Left lung (tissue), 4 donors: ENCODE measurements at regions not wholly inside any gene's neighbourhood (a gene's known extent, or its start where the extent isn't known, plus 50 kb on each side); places are given as distances from the start of the nearest gene placed in this dataset.

Experiments used
- ATAC-seq: fragments of 200-7000 bp; cut with Tn5 transposase; one replicate; pipeline ENCODE4 v1.9.1; 2020; ENCODE audit warnings: moderate library complexity
- DNase-seq, 4 donors: peaks; one replicate each; pipeline ENCODE4 v3.0.0-alpha.2; 2013 to 2020
- H3K27ac ChIP-seq, 2 donors: fragments of 200-600 bp; sonication (generic) in 1 of 2; one replicate each; pipeline versions ENCODE4 v1.5.0 to v1.8.0; 2020 to 2021
- H3K27me3 ChIP-seq, 2 donors: fragments of 200-600 bp; sonication (generic) in 1 of 2; one replicate each; pipeline versions ENCODE4 v1.5.0 to v1.8.0; 2020 to 2021
- H3K36me3 ChIP-seq, 2 donors: fragments of 200-600 bp; sonication (generic) in 1 of 2; one replicate each; pipeline versions ENCODE4 v1.5.0 to v1.8.0; 2020 to 2021
- H3K4me1 ChIP-seq, 2 donors: fragments of 200-600 bp; one replicate each; pipeline ENCODE4 v1.8.0; 2021
- H3K4me3 ChIP-seq, 2 donors: fragments of 200-600 bp; sonication (generic) in 1 of 2; one replicate each; pipeline versions ENCODE4 v1.5.0 to v1.8.0; 2020 to 2021; ENCODE audit warnings: mild to moderate bottlenecking in 1 of 2
- H3K9me3 ChIP-seq, 2 donors: fragments of 200-600 bp; sonication (generic) in 1 of 2; one replicate each; pipeline versions ENCODE4 v1.5.0 to v1.8.0; 2020 to 2021
- CTCF ChIP-seq, 2 donors: fragments of 200-600 bp; sonication (generic) in 1 of 2; IDR thresholded peaks; one replicate each; pipeline versions ENCODE4 v1.5.0 to v1.8.0; 2021; ENCODE audit warnings: antibody characterized with exemption in 2 of 2
- intact Hi-C, 2 donors: fragments of 100-400 bp; cut with DNase I; formaldehyde crosslinking; loops; one replicate each; pipeline versions ENCODE4 v1.11.2 to v1.14.2; 2022
- donor health status: DM: no; HTN: yes; CAD: no.
- donor health status: DM: no; HTN: no; CAD: no.

GRCh38 chr15:81947548-81947947, 98.3 kb downstream of the MEX3B start:
- Histone ChIP-seq H3K36me3 (no peaks in the 10 kb centered on the region), H3K27ac (no peak overlapping the region), H3K4me3 (no peak overlapping the region), H3K27me3 (no peaks in the 10 kb centered on the region), H3K4me1 (no peaks in the 10 kb centered on the region), H3K9me3 (no peaks in the 10 kb centered on the region)
- intact Hi-C loops, result no loop called here
- ATAC-seq (no peak), DNase-seq (no peak)
- no peak for TF ChIP-seq CTCF (IDR thresholded peaks at IDR 0.05)

GRCh38 chr15:81945014-81945615, 100.7 kb downstream of the MEX3B start:
- intact Hi-C loops, result no loop called here
- Histone ChIP-seq H3K9me3 (peaks cover 0 to under 1% of the 10 kb centered on the region in 2 donors), H3K4me1 (no peaks in the 10 kb centered on the region), H3K4me3 (no peak overlapping the region), H3K36me3 (no peaks in the 10 kb centered on the region), H3K27ac (no peak overlapping the region), H3K27me3 (no peaks in the 10 kb centered on the region)
- no peak for DNase-seq
- no peak for TF ChIP-seq CTCF (IDR thresholded peaks at IDR 0.05)
- no peak for ATAC-seq

GRCh38 chr15:81942655-81943195, 103.1 kb downstream of the MEX3B start:
- Histone ChIP-seq H3K36me3 (no peaks in the 10 kb centered on the region), H3K27ac (no peak overlapping the region), H3K4me3 (no peak overlapping the region), H3K27me3 (no peaks in the 10 kb centered on the region), H3K9me3 (peaks cover 0 to 8% of the 10 kb centered on the region in 2 donors), H3K4me1 (no peaks in the 10 kb centered on the region)
- intact Hi-C loops, result no loop called here
- DNase-seq (no peak), ATAC-seq (no peak)
- TF ChIP-seq CTCF (IDR thresholded peaks at IDR 0.05), result no peak

- Histone ChIP-seq H3K27me3 (no peaks in the 10 kb centered on the region), H3K4me3 (no peak overlapping the region), H3K27ac (no peak overlapping the region), H3K4me1 (no peaks in the 10 kb centered on the region), H3K9me3 (peaks cover 0 to 8% of the 10 kb centered on the region in 2 donors), H3K36me3 (no peaks in the 10 kb centered on the region)
- intact Hi-C loops, result no loop called here
- DNase-seq (no peak), ATAC-seq (no peak)
- no peak for TF ChIP-seq CTCF (IDR thresholded peaks at IDR 0.05)
These were observed 103.7 kb downstream of the MEX3B start for GRCh38 chr15:81942157-81942556.

GRCh38 chr15:81941479-81941878, 104.3 kb downstream of the MEX3B start:
- Histone ChIP-seq H3K9me3 (peaks cover 0 to 8% of the 10 kb centered on the region in 2 donors), H3K4me1 (no peaks in the 10 kb centered on the region), H3K27ac (no peak overlapping the region), H3K36me3 (no peaks in the 10 kb centered on the region), H3K4me3 (no peak overlapping the region), H3K27me3 (no peaks in the 10 kb centered on the region)
- no peak for DNase-seq
- ATAC-seq, result no peak
- intact Hi-C loops, result no loop called here
- TF ChIP-seq CTCF (IDR thresholded peaks at IDR 0.05), result no peak
